Transverse colon (tissue), 4 donors: ENCODE measurements at regions not wholly inside any gene's neighbourhood (a gene's known extent, or its start where the extent isn't known, plus 50 kb on each side); places are given as distances from the start of the nearest gene placed in this dataset.

ENCODE experiments used
- CTCF ChIP-seq, 5 experiments: fragments of 200-600 bp in 3 of 5; fragments of 450-650 bp in 2 of 5; sonication (generic) in 3 of 5; IDR thresholded peaks; 1 replicate in 2 of 5; 2 replicates in 3 of 5; pipeline ENCODE4 v1.5.1; 2016 to 2017; ENCODE audit warnings: antibody characterized with exemption in 5 of 5, inconsistent platforms in 3 of 5, mild to moderate bottlenecking in 2 of 5, moderate library complexity in 1 of 5
- EP300 ChIP-seq: sonication (generic); formaldehyde crosslinking; IDR thresholded peaks from one replicate; pipeline ENCODE4 v1.6.1; 2017; ENCODE audit warnings: antibody characterized with exemption, low read depth
- POLR2A ChIP-seq: fragments of 450-650 bp; IDR thresholded peaks from one replicate; pipeline ENCODE4 v1.6.1; 2016; ENCODE audit warnings: antibody characterized with exemption, mild to moderate bottlenecking, moderate library complexity
- POLR2AphosphoS5 ChIP-seq, 3 donors: sonication (generic); formaldehyde crosslinking; IDR thresholded peaks; one replicate each; pipeline ENCODE4 v1.6.1; 2016; ENCODE audit warnings: antibody characterized with exemption in 3 of 3

GRCh38 chr6:21508753-21509152 lies 84.8 kb upstream of the SOX4 start:
- TF ChIP-seq CTCF (IDR thresholded peaks at IDR 0.05) (no peak), EP300 (no peak), POLR2AphosphoS5 (IDR thresholded peaks at IDR 0.05) (no peak), POLR2A (no peak)
